ENCODE measurements at regions not wholly inside any gene's neighbourhood (a gene's known extent, or its start where the extent isn't known, plus 50 kb on each side); places are given as distances from the start of the nearest gene placed in this dataset.

DNA sequence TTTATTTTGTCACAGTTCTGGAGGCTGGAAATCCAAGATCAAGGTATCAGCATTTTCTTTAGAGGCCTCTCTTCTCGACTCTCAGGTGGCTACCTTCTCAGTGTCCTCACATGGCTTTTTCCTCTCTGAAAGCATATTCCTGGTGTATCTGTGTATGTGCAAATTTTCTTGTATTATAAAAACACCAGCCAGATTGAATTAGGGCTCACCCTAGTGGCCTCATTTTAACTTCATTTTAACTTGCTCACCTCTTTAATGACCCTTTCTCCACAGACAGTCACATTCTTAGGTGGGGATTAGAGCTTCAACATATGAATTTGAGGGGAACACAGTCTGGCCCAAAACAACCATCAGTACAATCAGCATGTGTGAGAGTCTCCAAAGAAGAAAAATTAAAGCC lies 542.4 kb upstream of the FAM241A start:
- no peak for DNase-seq (ENCODE audit: low read depth)

DNA sequence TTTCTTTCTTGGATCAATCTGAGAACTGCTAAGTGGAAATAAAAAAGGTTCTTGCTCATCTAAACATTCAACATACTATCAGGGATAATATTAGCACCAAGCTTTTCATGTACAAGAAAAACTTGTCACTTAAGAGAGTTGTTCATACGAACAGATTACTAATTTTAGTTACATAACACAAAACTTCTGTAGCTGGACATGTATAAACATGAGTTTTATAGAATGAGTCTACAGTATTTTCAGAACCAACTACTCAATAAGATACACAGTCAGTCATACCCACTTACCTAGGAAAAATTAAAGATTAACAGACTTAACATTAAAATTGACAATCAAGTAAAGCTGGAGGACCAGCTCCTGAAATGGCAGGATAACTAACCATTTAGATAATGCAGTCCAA lies 540.1 kb upstream of the FAM241A start:
- DNase-seq (ENCODE audit: low read depth): no peak

- DNase-seq (ENCODE audit: low read depth): no peak
Observed at GRCh38 chr4:111610681-111611080, 534.6 kb upstream of the FAM241A start.

DNA sequence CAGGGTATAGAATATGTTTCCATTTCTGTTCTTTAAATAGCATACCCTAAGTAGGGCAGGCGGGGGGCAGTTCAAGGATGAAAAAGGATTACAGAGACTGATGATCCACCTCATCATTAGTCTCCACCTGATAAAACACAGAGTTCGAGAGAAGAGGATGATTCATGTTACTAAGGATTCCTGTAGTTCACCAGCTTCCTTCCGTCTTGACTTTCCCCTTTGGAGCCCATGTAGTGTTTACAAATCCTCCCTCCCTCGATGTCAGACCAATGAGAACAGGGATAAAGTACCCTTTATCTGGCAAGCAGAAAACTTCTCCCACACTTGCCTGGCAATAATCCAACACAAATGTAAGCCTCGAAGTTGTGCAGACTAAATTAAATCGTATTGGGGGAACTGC lies 526.3 kb upstream of the FAM241A start:
- DNase-seq (ENCODE audit: low read depth): peak; percentile 70

DNA sequence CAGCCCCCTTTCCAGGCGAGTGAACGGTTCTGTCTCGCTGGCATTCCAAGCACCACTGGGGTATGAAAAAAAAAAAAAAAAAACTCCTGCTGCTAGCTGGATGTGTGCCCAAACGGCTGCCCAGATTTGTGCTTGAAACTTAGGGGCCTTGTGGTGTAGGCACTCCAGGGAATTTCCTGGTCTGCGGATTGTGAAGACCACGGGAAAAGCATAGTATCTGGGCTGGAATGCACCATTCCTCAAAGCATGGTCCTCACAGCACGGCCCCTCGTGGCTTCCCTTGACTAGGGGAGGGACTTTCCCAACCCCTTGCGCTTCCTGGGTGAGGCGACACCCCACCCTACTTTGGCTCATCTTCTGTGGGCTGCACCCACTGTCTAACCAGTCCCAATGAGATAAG lies 516.8 kb upstream of the FAM241A start:
- peak; percentile 41 for DNase-seq (ENCODE audit: low read depth)

DNA sequence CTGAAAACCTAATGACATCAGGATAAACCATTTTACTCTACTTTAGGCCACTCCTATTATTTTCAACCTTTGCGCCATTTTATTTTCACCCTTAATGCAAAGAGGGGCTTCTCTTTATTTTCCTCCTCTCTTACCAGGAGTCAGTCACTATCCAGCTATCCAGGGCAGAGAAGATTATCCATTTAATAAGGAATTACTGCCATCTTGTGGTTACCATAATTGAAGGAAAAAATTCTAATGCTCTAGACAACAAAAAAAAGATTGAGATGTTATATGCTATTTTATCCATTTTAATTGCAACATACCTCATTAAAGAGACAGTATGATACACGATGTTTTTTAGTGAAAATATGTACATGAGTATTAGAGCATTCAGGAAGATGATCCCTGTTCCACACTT lies 514.5 kb upstream of the FAM241A start:
- no peak for DNase-seq (ENCODE audit: low read depth)

- no peak for DNase-seq (ENCODE audit: low read depth)
Observed at GRCh38 chr4:111631215-111631999, 513.8 kb upstream of the FAM241A start.

DNA sequence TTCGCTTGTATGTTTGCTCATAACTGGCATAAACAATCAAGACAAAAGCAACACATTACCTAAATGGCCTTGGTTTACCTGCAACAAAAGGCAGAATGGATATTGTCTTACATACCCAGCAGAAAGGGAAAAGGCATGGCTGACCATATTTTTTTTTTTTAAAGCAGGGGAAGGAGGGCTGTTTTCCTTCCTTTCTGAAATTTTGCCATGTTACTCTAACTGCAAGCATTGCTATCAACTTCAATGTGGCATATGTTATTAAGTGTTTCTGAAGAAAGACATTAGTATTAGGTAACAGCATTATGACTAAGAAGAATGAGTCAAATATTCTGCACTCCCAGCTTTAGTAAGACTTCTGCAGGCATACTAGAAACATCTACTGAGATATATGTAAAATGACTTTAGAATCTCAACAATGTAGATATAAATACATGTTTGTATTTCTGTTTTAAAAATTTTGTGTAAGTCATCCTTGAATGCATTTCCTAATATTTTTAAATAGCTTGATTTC lies 512.6 kb upstream of the FAM241A start:
- peak; percentile 28 for DNase-seq (ENCODE audit: low read depth)

GRCh38 chr4:111633663-111634266 lies 511.5 kb upstream of the FAM241A start:
- no peak for DNase-seq (ENCODE audit: low read depth)

GRCh38 chr4:111635646-111636045 lies 509.6 kb upstream of the FAM241A start:
- DNase-seq (ENCODE audit: low read depth): no peak

DNA sequence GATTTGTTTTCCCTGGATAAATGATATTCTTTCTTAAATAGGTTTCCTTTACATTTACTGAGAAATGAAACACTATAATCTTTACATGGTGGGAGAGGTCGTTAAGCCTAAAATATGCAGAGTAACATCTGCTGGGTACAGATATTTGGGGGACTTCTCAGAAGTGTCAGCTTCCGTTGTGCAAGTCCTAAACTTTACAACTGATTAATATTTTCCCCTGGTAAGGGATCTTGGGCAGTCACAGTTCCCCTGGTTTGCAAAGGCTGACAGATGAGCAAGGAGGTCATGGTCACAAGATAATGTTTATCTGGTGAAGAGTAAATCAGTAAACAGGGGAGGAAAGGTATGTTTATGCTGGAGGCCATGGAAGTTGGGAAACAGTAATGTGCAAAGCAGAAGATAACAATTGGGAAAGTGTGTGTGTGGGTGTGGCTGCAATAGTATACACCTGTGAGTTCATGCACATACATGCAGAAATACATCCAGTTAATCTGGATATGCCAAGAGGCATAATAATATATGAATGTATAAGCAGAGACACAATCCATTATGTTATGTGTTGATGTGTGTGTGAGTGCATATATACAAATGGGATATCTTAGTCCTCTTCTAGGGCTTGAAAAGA lies 508.2 kb upstream of the FAM241A start:
- DNase-seq (ENCODE audit: low read depth): no peak

DNA sequence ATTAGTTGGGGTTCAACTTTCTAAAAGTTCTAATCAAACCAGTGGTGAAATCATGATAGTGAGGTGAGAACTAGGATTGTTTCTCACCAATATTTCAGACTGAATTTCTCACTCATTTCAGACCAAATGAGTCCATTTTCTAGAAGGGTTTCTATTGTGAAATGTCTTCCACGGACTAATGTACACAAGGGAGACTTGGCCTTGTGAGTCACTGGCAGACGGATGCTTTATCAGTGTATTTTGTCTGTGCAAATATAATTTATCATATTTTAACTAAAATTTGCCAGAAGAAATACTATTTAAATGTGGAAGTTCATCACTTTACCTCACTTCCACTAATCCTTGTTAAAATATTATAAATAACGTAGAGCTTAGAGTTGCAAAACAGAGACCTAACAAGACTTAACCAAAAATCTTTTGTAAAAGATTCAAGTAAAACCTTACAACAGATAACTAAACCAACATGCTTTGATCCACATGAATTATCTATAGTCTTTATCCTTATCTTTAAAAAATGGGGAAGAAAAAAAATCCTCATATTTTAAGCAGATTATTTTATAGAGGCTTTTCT lies 506.0 kb upstream of the FAM241A start:
- no peak for DNase-seq (ENCODE audit: low read depth)

DNA sequence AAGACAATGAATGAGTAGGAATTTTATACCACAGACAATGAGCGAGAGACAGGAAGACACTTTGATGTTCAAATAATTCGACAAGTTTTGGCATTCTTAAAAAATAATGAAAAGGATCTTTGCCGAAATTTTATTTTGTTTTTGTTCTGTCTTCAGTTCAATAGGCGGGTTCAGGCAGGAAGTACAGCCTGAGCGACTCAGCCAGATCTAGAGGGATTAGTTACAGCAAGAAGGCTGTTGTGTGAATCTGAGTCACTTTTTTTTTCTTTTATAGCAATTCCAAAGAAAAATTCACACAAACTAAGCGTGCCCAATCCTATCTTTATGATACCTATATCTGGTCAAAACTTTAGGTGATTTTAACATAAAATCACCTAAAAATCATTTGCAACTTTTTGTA lies 505.4 kb upstream of the FAM241A start:
- DNase-seq (ENCODE audit: low read depth): peak; percentile 30

DNA sequence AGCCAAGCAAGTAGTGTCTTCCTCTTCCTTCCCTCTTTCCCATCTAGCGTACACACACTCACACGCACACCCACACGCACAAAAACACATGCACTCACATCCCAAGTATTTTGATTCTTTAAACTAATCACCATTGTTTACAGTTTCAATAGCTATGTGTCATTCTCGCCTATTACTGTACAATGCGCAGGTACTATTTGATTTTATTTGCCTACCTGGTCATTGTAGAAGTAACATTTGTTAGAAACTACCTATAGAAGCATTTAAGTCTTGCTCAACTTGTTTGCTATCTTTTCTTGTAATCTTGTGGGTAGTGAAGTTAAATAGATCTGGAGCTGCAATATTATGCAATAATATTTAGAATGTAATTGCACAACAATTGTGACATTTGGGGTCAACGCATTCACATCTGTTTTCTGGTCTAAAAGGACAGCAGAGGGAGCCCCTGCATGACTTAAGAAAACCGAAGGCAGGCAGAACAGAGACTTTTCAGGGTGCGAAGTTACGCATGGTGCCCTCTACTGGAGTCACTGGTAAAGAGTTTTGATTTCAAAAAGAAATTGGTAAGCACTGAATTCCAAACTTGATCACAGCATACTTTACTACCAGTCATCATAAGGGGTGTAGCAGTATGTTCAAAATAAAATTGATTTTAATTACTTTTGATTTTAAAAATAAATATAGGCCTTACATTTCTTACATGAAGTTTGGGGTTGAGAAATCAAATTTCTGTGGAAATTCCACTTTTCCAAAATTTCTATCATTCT lies 503.3 kb upstream of the FAM241A start:
- peak; percentile 82 for DNase-seq (ENCODE audit: low read depth)

DNA sequence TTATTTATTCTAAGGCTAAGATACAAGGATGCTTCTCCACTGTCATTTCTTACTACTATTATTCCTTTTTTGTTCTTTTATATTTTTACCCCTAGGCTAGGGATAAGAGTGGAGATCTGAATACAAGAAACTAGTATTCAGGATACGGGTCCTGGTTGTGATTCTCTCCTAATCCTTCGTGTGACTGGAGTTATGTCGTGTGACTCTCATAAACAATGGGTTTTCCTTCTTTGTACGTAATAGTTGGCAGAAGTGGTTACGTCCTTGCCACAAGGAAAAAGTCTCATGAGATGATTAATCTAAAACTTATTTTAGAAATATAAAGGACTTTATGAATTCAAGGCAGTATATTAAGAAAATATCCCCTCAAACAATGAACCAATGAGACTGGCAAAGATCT lies 497.2 kb upstream of the FAM241A start:
- no peak for DNase-seq (ENCODE audit: low read depth)

DNA sequence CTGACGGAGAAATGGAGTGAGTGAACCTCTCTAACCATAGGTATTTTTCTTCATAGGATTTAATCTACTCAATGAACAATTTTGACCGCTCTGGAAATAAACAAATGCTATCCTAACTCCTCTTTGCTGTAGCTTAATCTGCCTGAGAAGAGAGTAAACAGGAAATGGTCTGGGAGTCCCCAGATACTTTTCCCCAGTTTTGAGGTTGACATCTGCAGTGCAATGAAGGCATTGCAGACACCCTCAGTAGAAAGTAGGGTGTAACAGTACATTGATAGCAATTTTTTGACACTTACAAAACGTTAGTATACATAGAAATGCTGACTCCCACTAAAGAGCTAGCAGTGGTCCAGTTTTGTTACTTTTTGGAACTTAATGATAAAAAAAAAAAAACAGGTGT lies 495.9 kb upstream of the FAM241A start:
- no peak for DNase-seq (ENCODE audit: low read depth)

DNA sequence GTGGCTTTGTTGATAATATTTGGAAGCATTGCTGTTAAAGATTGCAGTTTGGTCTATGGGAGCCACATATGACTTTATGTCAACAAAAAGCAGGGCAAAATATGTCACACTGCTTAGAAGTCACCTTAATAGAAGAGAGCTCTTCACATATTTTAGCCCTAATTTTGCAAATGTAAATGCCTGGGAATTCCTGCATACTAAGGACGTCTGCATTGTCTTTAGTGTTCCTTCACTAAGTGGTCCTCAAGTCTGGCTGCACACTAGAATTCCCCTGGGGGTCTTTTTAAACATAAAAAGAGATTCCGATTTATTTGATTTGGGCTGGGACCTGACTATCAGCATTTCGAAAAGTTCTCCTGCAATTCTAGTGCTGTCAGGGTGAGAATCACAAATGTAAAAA lies 495.1 kb upstream of the FAM241A start:
- no peak for DNase-seq (ENCODE audit: low read depth)

DNA sequence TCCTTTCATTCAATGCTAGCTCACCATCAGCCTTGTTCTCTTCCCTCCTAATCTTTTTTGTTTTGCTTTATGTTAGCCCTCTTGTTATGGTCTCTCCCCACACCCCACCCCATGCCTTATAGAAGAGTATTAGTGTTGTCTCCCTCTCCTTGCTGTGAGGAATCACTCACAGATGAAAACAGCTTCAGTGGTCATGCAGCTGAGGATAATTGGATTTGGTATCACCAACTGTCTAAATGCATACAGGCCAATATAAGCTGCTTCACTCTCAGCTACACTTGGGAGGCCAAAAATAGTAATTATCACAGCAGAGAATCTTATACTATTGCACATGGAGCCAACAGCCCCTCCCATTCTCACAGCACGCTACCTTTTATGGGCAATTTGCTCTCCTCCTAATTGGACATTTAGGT lies 494.6 kb upstream of the FAM241A start:
- DNase-seq (ENCODE audit: low read depth): no peak

DNA sequence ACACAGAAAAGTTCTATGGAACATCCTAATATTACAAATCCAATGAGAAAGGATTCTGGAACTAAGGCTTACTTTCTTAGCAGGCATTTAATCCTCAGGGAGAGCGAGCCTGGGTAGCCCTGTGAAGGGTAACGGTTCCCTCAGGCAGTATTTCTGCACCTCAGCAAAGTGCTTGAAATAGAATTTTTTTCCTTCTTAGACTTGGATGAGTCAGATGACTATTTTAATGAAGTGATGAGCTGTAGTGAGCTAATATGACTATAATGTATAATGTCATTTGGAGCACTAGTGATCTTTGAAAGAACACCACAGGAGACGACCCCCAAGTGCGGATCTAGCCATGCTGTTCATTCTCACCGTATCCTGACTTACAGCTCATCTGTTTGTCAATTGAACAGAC lies 493.0 kb upstream of the FAM241A start:
- DNase-seq (ENCODE audit: low read depth): no peak

GRCh38 chr4:111652986-111653385 lies 492.3 kb upstream of the FAM241A start:
- DNase-seq (ENCODE audit: low read depth): no peak

DNA sequence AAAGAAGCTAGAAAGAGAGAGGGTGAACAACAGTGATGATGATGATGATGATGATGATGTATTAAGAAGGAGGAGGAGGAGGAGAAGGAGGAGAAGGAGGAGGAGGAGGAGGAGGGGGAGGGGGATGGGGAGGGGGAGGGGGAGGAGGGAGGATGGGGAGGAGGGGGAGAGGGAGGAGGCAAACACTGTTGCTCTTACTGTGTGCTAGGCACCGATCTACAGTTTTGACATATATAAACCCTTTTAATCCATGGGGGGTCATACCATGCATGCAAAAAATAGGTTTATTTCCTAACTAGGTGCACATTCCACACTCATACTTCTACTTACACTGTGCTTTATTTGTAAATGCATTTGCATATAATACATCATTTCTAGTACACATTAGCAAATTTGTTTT lies 482.8 kb upstream of the FAM241A start:
- DNase-seq (ENCODE audit: low read depth): no peak

GRCh38 chr4:111664308-111664945 lies 480.8 kb upstream of the FAM241A start:
- DNase-seq (ENCODE audit: low read depth): no peak

Data from non-pigmented ciliary epithelial cell (primary cell).